GM12864 (cell line): ENCODE measurements at regions not wholly inside any gene's neighbourhood (a gene's known extent, or its start where the extent isn't known, plus 50 kb on each side); places are given as distances from the start of the nearest gene placed in this dataset.

ENCODE experiments used
- DNase-seq: peaks from one replicate; pipeline ENCODE4 v3.0.0-alpha.2; 2011; ENCODE audit warnings: low read depth
- H3K4me3 ChIP-seq: 2 replicates; pipeline ENCODE4 v1.5.1; 2011; ENCODE audit warnings: mild to moderate bottlenecking, low read depth, low read length, control low read depth
- TF ChIP-seq, protein P1 (sequence below): IDR thresholded peaks from 2 replicates; pipeline ENCODE4 v1.5.1; 2011; ENCODE audit warnings: low read depth, mild to moderate bottlenecking, moderate library complexity, low read length, control low read depth, inconsistent platforms; ENCODE audit errors: missing control alignments

DNA sequence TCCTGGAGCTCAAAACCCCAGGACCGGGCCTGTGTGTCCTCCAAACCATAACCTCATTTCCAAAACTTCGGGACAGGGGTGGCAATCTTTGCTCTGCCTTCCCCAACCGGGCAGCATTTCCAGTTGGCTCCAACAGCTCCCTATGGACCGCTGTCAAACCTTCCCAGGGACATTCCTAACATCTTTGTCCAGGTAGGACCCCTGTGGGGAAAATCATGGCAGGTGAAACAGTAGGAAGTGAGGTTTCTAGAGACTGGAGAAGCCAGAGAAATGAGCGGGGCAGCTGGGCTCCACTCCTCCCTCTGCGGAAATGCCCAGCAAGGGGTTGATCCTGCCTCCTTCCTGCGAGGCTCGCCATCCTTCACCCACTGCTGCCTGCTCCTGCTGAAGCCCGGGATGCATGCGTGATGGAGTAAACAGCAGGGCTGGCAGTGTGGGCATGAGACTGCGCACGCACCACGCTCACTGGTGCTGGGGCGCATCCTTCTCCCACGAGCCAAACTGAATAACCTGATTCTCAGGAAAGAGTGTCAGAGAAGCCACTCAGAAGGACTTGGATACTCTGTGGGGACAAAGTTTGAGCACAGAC, 136.4 kb downstream of the BUD13 start:
- no peak for DNase-seq
- TF ChIP-seq, protein P1, sequence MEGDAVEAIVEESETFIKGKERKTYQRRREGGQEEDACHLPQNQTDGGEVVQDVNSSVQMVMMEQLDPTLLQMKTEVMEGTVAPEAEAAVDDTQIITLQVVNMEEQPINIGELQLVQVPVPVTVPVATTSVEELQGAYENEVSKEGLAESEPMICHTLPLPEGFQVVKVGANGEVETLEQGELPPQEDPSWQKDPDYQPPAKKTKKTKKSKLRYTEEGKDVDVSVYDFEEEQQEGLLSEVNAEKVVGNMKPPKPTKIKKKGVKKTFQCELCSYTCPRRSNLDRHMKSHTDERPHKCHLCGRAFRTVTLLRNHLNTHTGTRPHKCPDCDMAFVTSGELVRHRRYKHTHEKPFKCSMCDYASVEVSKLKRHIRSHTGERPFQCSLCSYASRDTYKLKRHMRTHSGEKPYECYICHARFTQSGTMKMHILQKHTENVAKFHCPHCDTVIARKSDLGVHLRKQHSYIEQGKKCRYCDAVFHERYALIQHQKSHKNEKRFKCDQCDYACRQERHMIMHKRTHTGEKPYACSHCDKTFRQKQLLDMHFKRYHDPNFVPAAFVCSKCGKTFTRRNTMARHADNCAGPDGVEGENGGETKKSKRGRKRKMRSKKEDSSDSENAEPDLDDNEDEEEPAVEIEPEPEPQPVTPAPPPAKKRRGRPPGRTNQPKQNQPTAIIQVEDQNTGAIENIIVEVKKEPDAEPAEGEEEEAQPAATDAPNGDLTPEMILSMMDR: no peak
- H3K4me3 ChIP-seq: no peak overlapping the region

DNA sequence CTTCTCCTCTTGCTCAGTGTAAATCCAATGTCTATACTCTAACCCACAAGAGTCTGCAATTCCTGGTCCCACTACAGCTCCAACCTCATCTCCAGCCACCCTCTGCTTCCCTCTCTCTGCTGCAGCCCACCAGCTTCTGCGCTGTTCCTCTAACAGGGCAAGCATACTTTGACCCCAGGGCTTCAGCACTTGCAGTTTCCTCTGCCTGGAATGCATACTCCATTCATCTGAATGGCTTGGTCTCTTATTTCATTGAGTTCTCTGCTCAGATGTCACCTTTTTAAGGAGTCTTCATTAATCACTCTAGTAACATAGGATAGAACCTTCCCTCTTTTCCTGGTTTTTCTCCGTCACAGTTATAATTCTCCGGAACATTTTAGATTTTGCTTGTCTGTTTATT, 141.6 kb downstream of the BUD13 start:
- no peak for DNase-seq
- no peak overlapping the region for H3K4me3 ChIP-seq
- TF ChIP-seq, protein P1: no peak

DNA sequence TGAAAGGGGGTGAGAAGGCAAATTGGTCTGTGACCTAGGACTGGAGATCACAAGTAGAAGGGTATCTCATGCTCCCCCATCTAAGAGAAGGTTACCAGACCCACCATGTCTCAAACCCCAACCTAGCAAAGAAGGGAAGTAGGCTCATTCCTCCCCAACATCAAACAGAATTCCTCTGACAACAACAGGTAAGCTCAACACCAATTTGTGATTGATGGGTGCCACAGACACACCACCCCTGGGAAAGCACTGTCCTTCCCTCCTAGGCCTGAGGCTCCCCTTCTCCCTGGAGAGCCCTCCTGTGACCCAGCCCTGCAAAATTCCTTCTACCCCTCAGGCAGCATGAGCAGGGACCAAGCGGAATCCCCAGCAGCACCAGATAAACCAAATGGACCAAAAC, 154.3 kb downstream of the BUD13 start:
- DNase-seq: no peak
- H3K4me3 ChIP-seq: no peak overlapping the region
- TF ChIP-seq, protein P1: no peak

DNA sequence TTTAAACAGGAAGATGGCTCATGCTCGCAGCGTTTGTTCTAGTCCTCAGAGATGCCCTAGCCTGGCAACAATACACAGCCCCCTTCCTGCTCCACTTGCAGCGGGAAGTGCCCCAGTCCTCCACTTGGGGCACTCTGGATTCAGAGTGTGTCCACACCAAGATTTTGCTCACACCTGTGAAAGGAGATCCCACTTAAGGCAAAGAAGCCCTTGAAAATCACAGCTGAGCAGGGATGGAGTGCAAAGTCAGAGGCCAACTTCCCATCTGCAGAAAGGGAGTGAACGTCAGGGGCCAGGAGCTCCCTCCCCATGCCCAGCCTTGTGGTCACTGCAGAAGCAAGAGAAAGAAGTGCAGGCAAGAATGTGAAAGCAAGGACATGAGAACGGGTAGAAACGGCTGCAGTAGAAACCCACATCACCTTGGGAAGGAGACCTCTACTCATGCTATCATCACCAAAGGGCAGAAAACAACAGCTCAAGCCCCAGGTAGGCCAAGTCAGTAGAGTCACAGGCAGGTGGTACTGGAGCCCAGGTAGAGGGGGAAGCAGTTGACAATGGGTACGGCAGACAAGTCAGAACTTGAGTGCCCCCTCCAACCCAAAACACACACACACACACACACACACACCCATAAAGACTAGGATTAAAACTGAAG, 157.4 kb downstream of the BUD13 start:
- TF ChIP-seq, protein P1: peak; percentile 4
- DNase-seq: no peak
- no peak overlapping the region for H3K4me3 ChIP-seq

DNA sequence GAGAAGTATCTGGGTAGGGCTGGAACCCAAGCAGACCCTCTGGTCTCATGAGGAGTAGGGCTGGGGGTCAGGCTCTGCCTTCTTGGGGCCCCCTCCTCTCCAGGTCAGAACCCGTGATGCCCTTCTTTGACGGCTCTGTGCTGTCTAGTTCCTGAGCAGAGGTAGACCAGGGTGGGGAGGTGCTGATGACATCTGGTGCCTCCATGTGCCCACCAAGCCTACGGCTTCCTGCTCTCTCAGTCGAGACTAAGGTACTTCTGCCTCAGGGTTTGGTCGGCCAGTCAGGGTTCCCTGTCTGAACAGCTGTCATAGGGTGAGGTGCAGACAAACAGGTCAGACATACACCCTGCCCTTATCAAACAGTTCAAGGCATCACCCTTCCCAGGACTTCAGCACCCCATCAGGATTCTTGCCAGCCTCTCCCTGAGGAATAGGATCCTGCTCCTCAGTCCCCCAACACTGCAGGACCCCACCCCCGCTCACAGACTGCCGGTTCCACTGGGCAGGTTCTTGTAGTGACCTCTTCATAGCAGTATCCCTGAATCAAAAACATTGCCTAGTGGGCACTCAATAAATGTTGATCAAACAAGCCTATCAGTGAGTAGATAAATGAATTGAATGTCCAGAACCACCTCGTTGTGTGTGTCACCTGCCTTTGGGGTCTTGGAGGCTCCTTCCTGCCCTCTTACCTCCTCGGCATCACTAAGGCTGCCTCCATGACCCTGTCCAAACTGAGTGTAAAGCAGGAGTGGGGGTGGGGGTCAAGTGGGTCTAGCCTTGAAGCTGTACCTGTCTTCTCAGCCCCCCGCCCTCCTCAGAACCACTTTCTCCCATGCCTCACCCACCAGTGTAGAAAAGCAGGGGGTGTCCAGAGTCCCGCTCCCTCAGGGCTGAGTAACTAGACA, 158.2 kb downstream of the BUD13 start:
- H3K4me3 ChIP-seq: no peak overlapping the region
- TF ChIP-seq, protein P1: no peak
- DNase-seq: no peak

DNA sequence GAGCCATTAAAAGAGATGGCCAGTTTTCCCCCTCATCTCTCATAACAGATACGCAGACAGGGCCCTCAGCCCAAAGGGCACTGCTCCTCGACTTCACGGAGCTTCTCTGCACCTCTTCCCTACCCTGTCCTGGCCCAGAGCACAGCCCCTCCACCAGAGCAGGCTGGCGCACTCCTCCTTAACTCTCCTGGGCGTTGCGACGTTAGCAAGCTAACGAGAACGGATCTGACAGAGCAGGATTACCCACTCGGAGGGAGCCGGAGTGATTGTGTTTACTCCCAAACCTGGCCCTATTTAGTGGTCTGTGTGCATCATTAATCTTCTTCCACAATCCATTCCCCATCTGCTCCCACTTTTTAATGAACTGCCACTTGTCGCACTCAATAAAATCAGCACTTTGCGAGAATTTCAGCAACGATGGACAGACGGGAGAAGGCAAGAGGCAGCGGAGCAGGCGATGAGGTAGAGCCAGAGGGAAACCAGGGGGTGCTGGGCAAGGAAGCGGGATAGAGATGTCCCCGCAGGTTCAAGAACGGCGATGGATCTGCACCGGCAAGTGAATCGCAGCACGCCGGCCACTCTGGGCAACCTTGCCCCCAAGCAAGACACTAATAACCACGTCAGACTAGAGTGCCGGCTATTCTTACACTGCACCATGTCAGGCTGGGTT, 159.4 kb downstream of the BUD13 start:
- TF ChIP-seq, protein P1: no peak
- DNase-seq: no peak
- H3K4me3 ChIP-seq: no peak overlapping the region
